ENCODE measurements at regions not wholly inside any gene's neighbourhood (a gene's known extent, or its start where the extent isn't known, plus 50 kb on each side); places are given as distances from the start of the nearest gene placed in this dataset.

GRCh38 chr12:84741031-84741430 lies 171.6 kb downstream of the SLC6A15 start:
- DNase-seq (ENCODE audit: low spot score), result no peak

GRCh38 chr12:84740602-84741001 lies 172.0 kb downstream of the SLC6A15 start:
- no peak for DNase-seq (ENCODE audit: low spot score)

DNA sequence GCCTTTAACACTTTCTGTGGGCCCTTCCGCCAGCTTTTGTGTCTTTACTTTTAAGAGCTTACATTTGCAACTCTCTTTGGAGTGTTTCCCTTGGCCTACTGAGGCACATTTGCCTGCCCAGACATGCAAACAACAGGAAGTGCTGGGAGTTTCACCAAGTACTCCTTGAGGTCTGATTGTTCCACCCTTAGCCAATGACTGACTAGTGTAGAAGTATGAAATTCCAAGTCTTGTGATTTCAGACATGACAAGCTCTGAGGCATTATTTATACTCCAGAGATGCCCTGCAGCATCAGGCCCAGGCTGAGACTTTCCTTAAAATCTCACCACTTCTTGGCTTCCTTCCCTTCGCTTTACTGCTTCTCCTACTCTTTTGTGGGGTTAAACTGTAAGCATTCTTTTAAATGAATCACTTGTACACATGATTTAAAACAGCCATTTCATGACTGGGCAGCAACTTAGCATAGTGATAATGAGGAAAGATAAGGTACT lies 174.1 kb downstream of the SLC6A15 start:
- DNase-seq (ENCODE audit: low spot score), result peak; percentile 27

DNA sequence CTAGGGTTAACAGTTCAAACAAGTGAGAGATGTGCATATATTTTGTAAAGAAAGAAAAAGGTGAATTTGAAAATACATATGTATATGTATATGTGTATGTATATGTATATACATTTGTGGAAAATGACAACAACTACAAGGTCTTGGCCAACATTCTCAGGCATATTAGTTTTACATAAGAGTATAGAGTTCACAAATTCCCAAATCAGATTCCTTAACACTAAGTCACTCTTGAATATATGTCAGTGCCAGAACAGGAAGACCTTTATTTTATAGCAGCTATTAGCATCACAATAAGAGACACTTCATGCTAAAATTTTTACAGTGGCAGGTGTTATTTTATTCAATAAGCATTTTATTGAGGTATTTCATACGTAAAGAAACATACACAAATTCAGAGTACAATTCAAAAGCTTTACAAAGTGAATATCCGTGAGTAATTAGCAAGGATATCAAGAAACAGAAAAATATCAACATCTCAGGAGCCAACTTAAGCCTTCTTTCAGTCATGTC lies 179.7 kb downstream of the SLC6A15 start:
- no peak for DNase-seq (ENCODE audit: low spot score)

- no peak for DNase-seq (ENCODE audit: low spot score)
Observed at GRCh38 chr12:84730561-84731162, 181.9 kb downstream of the SLC6A15 start.

DNA sequence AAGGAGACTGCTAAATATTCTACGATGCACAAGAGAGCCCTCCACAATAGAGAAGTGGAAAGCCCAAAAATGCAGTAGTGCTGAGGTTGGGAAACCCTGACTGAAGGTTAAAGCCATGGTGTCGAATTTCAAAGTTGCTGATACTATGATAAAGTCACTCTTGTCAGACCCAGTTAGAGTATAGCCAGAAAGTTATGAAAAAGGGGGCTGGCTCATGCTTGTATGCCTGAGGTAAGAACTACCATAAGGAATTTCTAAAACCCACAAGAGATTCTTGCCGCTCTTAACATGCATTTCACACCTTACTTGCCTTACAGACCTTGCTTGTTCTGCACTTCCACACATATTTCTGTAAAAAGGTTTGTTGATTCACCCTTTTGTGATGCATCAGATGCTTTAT lies 184.6 kb downstream of the SLC6A15 start:
- DNase-seq (ENCODE audit: low spot score), result no peak

GRCh38 chr12:84726780-84727179 lies 185.8 kb downstream of the SLC6A15 start:
- DNase-seq (ENCODE audit: low spot score), result no peak

DNA sequence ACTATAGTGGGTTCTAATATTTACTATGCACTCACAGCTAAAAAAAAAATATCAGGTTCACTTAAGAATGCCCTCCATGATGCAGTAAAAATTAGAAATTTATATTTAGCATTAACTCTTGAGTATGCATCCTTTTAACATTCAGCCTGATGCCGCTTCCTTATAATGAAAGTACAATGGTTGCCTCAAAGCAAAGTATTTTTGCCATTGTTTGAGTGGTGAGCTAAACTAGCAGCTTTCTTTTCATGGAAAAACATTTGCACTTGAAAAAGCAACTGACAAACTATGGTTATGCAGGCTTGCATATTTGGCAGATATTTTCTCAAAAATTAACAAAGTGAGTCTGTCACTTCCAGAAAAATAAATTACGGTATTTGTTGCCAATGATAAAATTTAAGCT lies 188.6 kb downstream of the SLC6A15 start:
- no peak for DNase-seq (ENCODE audit: low spot score)

DNA sequence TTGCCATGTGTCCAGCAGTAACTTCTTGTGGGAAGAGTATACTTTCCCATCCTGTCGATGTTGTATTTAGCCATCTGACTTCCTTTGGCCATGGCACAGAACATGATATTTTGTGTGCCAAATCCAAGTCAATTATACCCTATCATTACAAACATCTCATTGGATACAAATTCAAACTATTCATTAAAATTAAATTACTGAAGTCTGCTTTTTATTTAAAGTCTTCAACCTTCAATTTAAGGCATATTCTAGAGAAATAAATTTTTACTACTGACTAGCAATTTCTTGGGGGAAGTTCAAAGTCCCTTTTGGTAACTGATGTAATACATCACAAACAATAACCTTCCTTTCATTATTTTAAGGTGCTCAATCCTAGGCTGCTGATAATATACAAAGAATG lies 192.6 kb downstream of the SLC6A15 start:
- DNase-seq (ENCODE audit: low spot score), result no peak

DNA sequence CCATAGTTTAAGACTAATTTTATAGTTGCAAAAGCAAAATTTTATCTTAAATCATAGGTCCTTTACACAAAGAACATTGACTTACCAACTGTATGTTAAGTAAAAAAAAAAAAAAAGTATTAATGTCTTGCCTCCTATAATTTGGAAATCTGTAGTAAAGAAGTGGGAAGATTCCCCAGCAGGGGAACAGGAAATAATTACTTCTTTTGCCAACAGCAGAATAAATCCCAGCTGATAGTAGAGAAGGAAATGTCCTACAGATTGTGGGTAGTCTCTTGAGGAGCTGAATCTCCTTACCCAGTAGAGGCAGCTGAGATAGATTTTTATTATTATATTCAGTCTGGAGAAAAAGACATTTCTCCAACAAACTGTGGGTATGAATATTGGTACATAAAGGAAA lies 193.7 kb downstream of the SLC6A15 start:
- no peak for DNase-seq (ENCODE audit: low spot score)

DNA sequence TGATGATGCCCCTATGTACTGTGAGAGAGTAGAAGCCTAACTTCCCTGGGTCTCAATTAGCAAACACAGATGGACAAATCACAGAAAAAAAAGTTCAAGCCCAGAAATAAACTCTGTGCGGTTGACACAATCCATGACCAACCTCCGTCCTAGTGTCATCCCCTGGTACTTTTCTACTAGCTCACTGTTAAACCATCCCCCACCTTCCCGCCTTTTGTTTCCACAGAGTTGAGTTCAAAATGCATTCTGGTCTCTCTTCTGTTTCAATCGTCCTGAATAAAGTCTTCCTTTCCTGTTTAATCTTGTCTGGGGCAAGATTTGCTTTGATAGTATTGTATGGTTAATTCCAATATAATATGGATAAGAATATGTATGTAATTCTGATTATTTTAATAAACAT lies 199.9 kb downstream of the SLC6A15 start:
- no peak for DNase-seq (ENCODE audit: low spot score)

- no peak for DNase-seq (ENCODE audit: low spot score)
Observed at GRCh38 chr12:84706374-84706773, 206.2 kb downstream of the SLC6A15 start.

GRCh38 chr12:84704856-84705255 lies 207.7 kb downstream of the SLC6A15 start:
- DNase-seq (ENCODE audit: low spot score), result no peak

GRCh38 chr12:84702001-84702400 lies 210.6 kb downstream of the SLC6A15 start:
- DNase-seq (ENCODE audit: low spot score), result peak; percentile 8

DNA sequence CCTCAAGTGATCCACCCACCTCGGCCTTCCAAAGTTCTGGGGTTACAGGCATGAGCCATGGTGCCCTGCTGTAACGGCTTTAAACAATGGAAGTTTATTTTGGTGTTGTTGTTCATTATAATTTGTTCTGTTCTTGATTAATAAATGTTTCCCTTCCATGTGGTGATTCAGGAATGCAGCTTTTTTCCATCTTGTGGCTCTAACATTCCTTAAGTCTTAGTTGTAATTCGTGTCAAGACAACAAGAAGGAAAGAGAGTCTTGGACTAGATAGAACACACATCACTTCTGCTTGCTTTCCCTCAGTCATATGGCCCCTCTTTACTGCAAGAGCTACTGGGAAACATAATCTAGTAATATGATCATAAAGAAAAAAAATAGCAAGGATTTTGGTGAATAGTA lies 211.6 kb downstream of the SLC6A15 start:
- DNase-seq (ENCODE audit: low spot score), result no peak

- DNase-seq (ENCODE audit: low spot score), result no peak
Observed at GRCh38 chr12:84698576-84699333, 213.8 kb downstream of the SLC6A15 start.

DNA sequence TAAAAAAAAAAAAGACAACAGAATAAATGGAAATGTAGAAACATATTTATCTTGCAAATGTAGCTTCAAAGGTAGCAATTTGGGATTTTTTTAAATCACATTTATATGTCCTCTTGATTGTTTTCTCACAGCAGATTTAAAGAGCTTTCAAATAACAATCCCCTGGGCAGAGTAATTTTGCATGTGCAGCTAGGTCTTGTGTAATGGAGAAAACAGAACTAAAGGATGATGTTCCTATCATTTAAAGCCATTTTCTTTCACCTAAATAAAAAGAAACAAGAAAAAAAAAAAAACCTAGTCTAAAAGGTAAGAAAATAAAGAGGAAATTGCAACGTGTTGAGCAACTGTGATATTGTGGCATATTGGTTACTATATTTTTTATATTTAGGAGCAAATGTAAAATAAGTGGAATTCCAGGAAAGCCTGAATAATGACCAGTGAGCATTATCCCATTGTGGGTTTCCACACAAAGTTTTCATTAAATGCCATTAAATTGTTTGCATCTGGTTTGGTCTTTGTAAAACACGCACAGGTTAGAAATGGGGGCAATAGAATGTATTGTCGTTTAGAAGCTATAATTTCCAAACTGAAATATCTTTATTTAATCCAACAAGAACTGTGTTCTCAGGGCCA lies 215.6 kb downstream of the SLC6A15 start:
- DNase-seq (ENCODE audit: low spot score), result no peak

GRCh38 chr12:84696281-84696680 lies 216.3 kb downstream of the SLC6A15 start:
- DNase-seq (ENCODE audit: low spot score), result no peak

DNA sequence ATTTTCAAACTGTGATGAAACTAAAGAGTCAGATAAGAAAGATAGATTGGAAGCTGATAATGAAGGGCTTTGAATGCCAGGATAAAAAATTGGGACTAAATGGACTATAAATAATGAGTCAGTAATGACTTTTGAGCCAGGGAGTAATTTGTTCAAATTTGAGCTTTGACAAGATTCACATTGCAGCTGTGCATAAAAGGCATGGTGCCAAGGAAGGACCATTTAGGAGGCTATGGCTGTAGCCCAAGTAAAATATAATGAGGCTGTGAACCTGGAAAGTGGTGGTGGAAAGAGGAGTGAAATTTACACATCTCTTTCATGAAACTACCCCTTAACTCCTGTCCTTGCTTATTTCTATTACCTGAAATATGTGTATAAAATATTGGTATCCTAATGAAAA lies 218.5 kb downstream of the SLC6A15 start:
- no peak for DNase-seq (ENCODE audit: low spot score)

DNA sequence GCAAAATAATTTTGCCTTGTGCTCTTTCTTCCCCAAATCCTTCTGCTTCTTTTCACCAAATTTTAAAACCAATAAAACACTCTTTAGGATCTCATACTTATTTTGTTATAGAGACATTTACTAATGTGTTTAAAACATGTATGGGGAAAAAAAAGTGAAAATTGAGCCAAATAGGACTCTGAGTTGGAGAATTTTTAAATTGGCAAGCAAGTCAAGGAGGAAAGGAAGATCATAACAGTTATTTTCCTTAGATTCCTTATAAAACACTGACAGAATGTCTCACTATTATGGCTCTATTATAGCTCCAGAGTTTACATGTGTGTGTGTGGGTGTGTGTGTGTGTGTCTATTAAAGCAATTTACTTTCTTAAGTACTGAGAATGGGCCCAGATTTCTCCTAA lies 220.5 kb downstream of the SLC6A15 start:
- no peak for DNase-seq (ENCODE audit: low spot score)

DNA sequence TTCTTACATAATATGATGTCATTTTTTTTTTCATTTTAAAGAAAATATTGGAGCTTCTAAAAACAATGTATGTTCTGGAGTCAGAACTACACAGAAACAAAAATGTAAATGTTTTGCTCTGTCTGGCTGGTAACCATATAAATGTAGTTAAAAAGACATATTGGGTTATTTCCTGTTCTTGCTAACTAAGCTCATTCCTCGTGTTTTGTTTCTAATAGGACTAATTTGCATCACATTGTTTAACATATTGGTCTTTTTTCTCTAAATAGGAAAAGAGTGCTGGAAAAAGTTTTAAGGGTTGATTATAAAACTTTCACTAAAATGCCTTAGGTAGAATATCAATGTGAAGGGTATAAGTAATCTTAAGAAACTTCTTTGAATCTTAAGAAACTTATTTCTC lies 221.3 kb downstream of the SLC6A15 start:
- no peak for DNase-seq (ENCODE audit: low spot score)

- DNase-seq (ENCODE audit: low spot score), result no peak
Observed at GRCh38 chr12:84689638-84690037, 223.0 kb downstream of the SLC6A15 start.

DNA sequence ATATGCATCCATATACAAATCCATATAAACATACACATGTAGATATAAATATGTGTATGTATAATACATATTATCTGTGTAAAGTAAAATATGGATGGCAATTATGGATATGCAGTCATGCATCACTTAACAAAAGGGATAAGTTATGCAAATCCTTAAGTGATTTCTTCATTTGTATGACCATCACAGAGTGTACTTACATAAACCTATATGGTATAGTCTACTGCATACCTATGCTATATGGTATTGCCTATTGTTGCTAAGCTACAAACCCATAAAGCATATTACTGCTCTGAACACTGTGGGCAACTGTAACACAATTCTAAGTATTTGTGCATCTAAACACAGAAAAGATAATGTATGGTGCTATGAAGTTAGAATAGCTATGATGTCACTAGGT lies 227.2 kb downstream of the SLC6A15 start:
- no peak for DNase-seq (ENCODE audit: low spot score)

All from COLO829 (cell line).